HCT116 (cell line): ENCODE measurements at regions not wholly inside any gene's neighbourhood (a gene's known extent, or its start where the extent isn't known, plus 50 kb on each side); places are given as distances from the start of the nearest gene placed in this dataset.

ENCODE experiments used
- ATAC-seq: fragments of 200-7000 bp; cut with Tn5 transposase; 2 replicates; pipeline ENCODE4 v1.9.1; 2020; ENCODE audit warnings: mild to moderate bottlenecking, moderate library complexity
- BruUV-seq: library from RNA; stranded (reverse); fragments of 400-500 nt; replicated peaks from 2 replicates; lab custom pipeline; 2021; lab: Mats Ljungman, UMichigan
- CTCF ChIA-PET: fragments of 300-600 bp; sonication (Branson Sonifier 250); formaldehyde crosslinking; loops from one replicate; lab custom pipeline; 2021; ENCODE audit warnings: antibody characterized with exemption; lab: Charles Lee
- POLR2A ChIA-PET: fragments of 300-600, 350-600 bp; sonication (Branson Sonifier 250); formaldehyde crosslinking; loops from one replicate; lab custom pipeline; 2021; ENCODE audit warnings: antibody characterized with exemption; lab: Charles Lee
- RAD21 ChIA-PET, 2 experiments: fragments of 300-600 bp; sonication (Branson Sonifier 250); formaldehyde crosslinking; loops; one replicate each; lab custom pipeline; 2023; ENCODE audit warnings: low total read pairs in 2 of 2; ENCODE audit not compliant: uncharacterized antibody in 2 of 2, unreplicated experiment in 2 of 2, low non-redundant PET in 1 of 2; lab: Charles Lee
- DNase-seq: peaks from one replicate; pipeline ENCODE4 v3.0.0-alpha.2; 2010; ENCODE audit warnings: low read depth, low spot score
- H2AFZ ChIP-seq: fragments of 200-600 bp; shearing (Covaris generic), sonication (generic); 2 replicates; pipeline ENCODE4 v1.6.1; 2017; ENCODE audit warnings: low read depth, mixed run types, mixed read lengths, antibody characterized with exemption, low read length; ENCODE audit not compliant: poor library complexity, severe bottlenecking
- H3K27ac ChIP-seq: 2 replicates; pipeline ENCODE4 v1.5.1; 2012; ENCODE audit warnings: low read depth, low read length
- H3K27me3 ChIP-seq: fragments of 200-600 bp; sonication (generic); 2 replicates; pipeline ENCODE4 v1.6.1; 2016; ENCODE audit warnings: mixed run types, low read length, mixed read lengths; ENCODE audit not compliant: insufficient read depth
- H3K36me3 ChIP-seq, 2 experiments: fragments of 200-500 bp in 1 of 2; fragments of 200-600 bp in 1 of 2; sonication (Bioruptor generic) in 1 of 2; sonication (generic) in 1 of 2; 2 replicates each; pipeline versions ENCODE4 v1.5.1 to v1.6.1; 2014 to 2016; ENCODE audit warnings: low read length in 2 of 2, inconsistent platforms in 1 of 2, mixed read lengths in 1 of 2, mixed run types in 1 of 2; ENCODE audit not compliant: insufficient read depth in 2 of 2, control insufficient read depth in 1 of 2
- H3K4me1 ChIP-seq, 2 experiments: fragments of 200-600 bp in 1 of 2; sonication (generic) in 1 of 2; 2 replicates each; pipeline versions ENCODE4 v1.5.1 to v1.6.1; 2012 to 2017; ENCODE audit warnings: low read length in 2 of 2, inconsistent platforms in 1 of 2, mild to moderate bottlenecking in 1 of 2, mixed read lengths in 1 of 2, mixed run types in 1 of 2, moderate library complexity in 1 of 2; ENCODE audit not compliant: insufficient read depth in 2 of 2, control insufficient read depth in 1 of 2
- H3K4me2 ChIP-seq: fragments of 200-600 bp; sonication (generic); 2 replicates; pipeline ENCODE4 v1.6.1; 2017; ENCODE audit warnings: mixed run types, low read length, mixed read lengths
- H3K4me3 ChIP-seq, 2 experiments: fragments of 200-600 bp in 1 of 2; sonication (generic) in 1 of 2; replicated peaks in 1 of 2; 2 replicates each; pipeline ENCODE4 v1.5.1; 2011 to 2016; ENCODE audit warnings: low read length in 2 of 2, control low read depth in 1 of 2, low read depth in 1 of 2, mild to moderate bottlenecking in 1 of 2, mixed read lengths in 1 of 2, mixed run types in 1 of 2
- H3K79me2 ChIP-seq: fragments of 200-600 bp; sonication (generic); 2 replicates; pipeline ENCODE4 v1.6.1; 2017; ENCODE audit warnings: mild to moderate bottlenecking, mixed run types, low read length, moderate library complexity, mixed read lengths; ENCODE audit not compliant: insufficient read depth
- H3K9ac ChIP-seq: fragments of 200-600 bp; sonication (generic); 2 replicates; pipeline ENCODE4 v1.6.1; 2016; ENCODE audit warnings: low read length, mixed read lengths
- H3K9me2 ChIP-seq: fragments of 200-600 bp; sonication (generic), shearing (Covaris generic); 2 replicates; pipeline ENCODE4 v1.6.1; 2017; ENCODE audit warnings: mixed run types, mild to moderate bottlenecking, moderate library complexity; ENCODE audit not compliant: insufficient read depth
- H3K9me3 ChIP-seq, 2 experiments: fragments of 200-500 bp in 1 of 2; fragments of 200-600 bp in 1 of 2; sonication (Bioruptor generic) in 1 of 2; sonication (generic) in 1 of 2; 2 replicates each; pipeline ENCODE4 v1.6.1; 2014 to 2017; ENCODE audit warnings: low read length in 2 of 2, mixed read lengths in 2 of 2, inconsistent platforms in 1 of 2, low read depth in 1 of 2, mild to moderate bottlenecking in 1 of 2, mixed run types in 1 of 2, moderate library complexity in 1 of 2; ENCODE audit not compliant: control insufficient read depth in 1 of 2, insufficient read depth in 1 of 2
- H4K20me1 ChIP-seq: fragments of 200-600 bp; sonication (generic), shearing (Covaris generic); 2 replicates; pipeline ENCODE4 v1.6.1; 2017; ENCODE audit warnings: mixed run types, mild to moderate bottlenecking, moderate library complexity; ENCODE audit not compliant: insufficient read depth
- ATF3 ChIP-seq: IDR thresholded peaks from 2 replicates; pipeline ENCODE4 v1.6.1; 2012
- ELF1 ChIP-seq: IDR thresholded peaks from 2 replicates; pipeline ENCODE4 v1.6.1; 2012; ENCODE audit warnings: low read depth, borderline replicate concordance
- EZH2 ChIP-seq: fragments of 200-600 bp; sonication (generic); IDR thresholded peaks from 2 replicates; pipeline ENCODE4 v1.6.1; 2017; ENCODE audit warnings: antibody characterized with exemption, mixed run types
- EZH2phosphoT487 ChIP-seq: fragments of 200-600 bp; IDR thresholded peaks from 2 replicates; pipeline ENCODE4 v1.6.1; 2018; ENCODE audit warnings: antibody characterized with exemption, borderline replicate concordance
- FOSL1 ChIP-seq: IDR thresholded peaks from 2 replicates; pipeline ENCODE4 v1.6.1; 2012; ENCODE audit warnings: low read depth
- MAX ChIP-seq: IDR thresholded peaks from 2 replicates; pipeline ENCODE4 v1.6.1; 2012
- POLR2A ChIP-seq: IDR thresholded peaks from 2 replicates; pipeline ENCODE4 v1.7.0; 2011; ENCODE audit warnings: borderline replicate concordance; ENCODE audit not compliant: insufficient read depth, insufficient read length; ENCODE audit errors: extremely low read depth
- POLR2AphosphoS5 ChIP-seq: IDR thresholded peaks from 2 replicates; pipeline ENCODE4 v1.6.1; 2011; ENCODE audit warnings: mild to moderate bottlenecking, low read depth, low read length, moderate library complexity
- REST ChIP-seq: IDR thresholded peaks from 2 replicates; pipeline ENCODE4 v1.6.1; 2012; ENCODE audit warnings: low read depth
- TCF7L2 ChIP-seq: IDR thresholded peaks from 2 replicates; pipeline ENCODE4 v1.7.0; 2011; ENCODE audit warnings: borderline replicate concordance, inconsistent platforms; ENCODE audit not compliant: insufficient read depth, insufficient read length; ENCODE audit errors: extremely low read depth
- ZBTB33 ChIP-seq: IDR thresholded peaks from 2 replicates; pipeline ENCODE4 v1.6.1; 2011; ENCODE audit warnings: mild to moderate bottlenecking, low read length, moderate library complexity; ENCODE audit not compliant: insufficient replicate concordance; ENCODE audit errors: extremely low read depth
- ZNF274 ChIP-seq: fragments of 200-500 bp; sonication (Bioruptor generic); IDR thresholded peaks from 2 replicates; pipeline ENCODE4 v1.6.1; 2014; ENCODE audit warnings: mild to moderate bottlenecking, low read depth, low read length, inconsistent platforms
- intact Hi-C: fragments of 100-400 bp; cut with micrococcal nuclease; formaldehyde crosslinking; loops from 2 replicates; pipeline ENCODE4 v1.10.0; 2022

- peaks cover 0 to 7% of the 10 kb centered on the region in 2 experiments; a peak in 1 of 4 replicates for H3K4me1 ChIP-seq
- H3K27ac ChIP-seq, result no peak overlapping the region
- no peak overlapping the region for H3K4me2 ChIP-seq
- H3K9me2 ChIP-seq, result peaks cover 4% of the 10 kb centered on the region; the same call in 1 of the 2 replicates
- no peaks in the 10 kb centered on the region for H4K20me1 ChIP-seq
- H3K79me2 ChIP-seq, result no peaks in the 10 kb centered on the region
- no peak overlapping the region for H3K9ac ChIP-seq
- intact Hi-C loops, result no loop called here
- no peaks in the 10 kb centered on the region for H3K36me3 ChIP-seq
- no peaks in the 10 kb centered on the region for H3K9me3 ChIP-seq
- CTCF ChIA-PET, result no interaction called here
- RAD21 ChIA-PET, result no interaction called here
- POLR2A ChIA-PET, result no interaction called here
- no peak for DNase-seq
- no TSS peak for BruUV-seq
- no peaks in the 10 kb centered on the region for H3K27me3 ChIP-seq
- H2AFZ ChIP-seq, result no peak overlapping the region
- TF ChIP-seq TCF7L2 (no peak), ELF1 (no peak), EZH2phosphoT487 (no peak), MAX (no peak), REST (no peak), ZBTB33 (no peak), ZNF274 (no peak), POLR2A (no peak), EZH2 (no peak), ATF3 (no peak), FOSL1 (no peak), POLR2AphosphoS5 (no peak)
- no peak for ATAC-seq
- no peak overlapping the region for H3K4me3 ChIP-seq
Observed at GRCh38 chr3:107453504-107453903, 69.3 kb upstream of the BBX start.
